H9 (cell line): ENCODE measurements at regions not wholly inside any gene's neighbourhood (a gene's known extent, or its start where the extent isn't known, plus 50 kb on each side); places are given as distances from the start of the nearest gene placed in this dataset.

ENCODE experiments used
- DNase-seq: peaks from one replicate; pipeline ENCODE4 v3.0.0-alpha.2; 2017
- H2AFZ ChIP-seq: one replicate; pipeline ENCODE4 v1.6.1; 2013; ENCODE audit warnings: mild to moderate bottlenecking, low read length, control low read depth, moderate library complexity
- H2AK5ac ChIP-seq: 2 replicates; pipeline ENCODE4 v1.6.1; 2013; ENCODE audit warnings: low read length, control low read depth, mixed read lengths; ENCODE audit not compliant: insufficient read length
- H2BK120ac ChIP-seq: one replicate; pipeline ENCODE4 v1.6.1; 2013; ENCODE audit warnings: low read depth, mild to moderate bottlenecking, low read length, control low read depth, inconsistent platforms; ENCODE audit not compliant: poor library complexity, severe bottlenecking
- H2BK12ac ChIP-seq: 2 replicates; pipeline ENCODE4 v1.6.1; 2013; ENCODE audit warnings: low read length, control low read depth, mixed read lengths, low read depth; ENCODE audit not compliant: insufficient read length
- H2BK15ac ChIP-seq: 2 replicates; pipeline ENCODE4 v1.6.1; 2013; ENCODE audit warnings: low read depth, low read length, control low read depth
- H2BK20ac ChIP-seq: one replicate; pipeline ENCODE4 v1.6.1; 2013; ENCODE audit warnings: low read depth, mild to moderate bottlenecking, low read length, control low read depth, inconsistent platforms; ENCODE audit not compliant: poor library complexity, severe bottlenecking
- H2BK5ac ChIP-seq: 2 replicates; pipeline ENCODE4 v1.6.1; 2013; ENCODE audit warnings: low read length, control low read depth, mixed read lengths; ENCODE audit not compliant: insufficient read length
- H3K14ac ChIP-seq: 2 replicates; pipeline ENCODE4 v1.6.1; 2013; ENCODE audit warnings: low read length, control low read depth; ENCODE audit not compliant: insufficient read depth
- H3K18ac ChIP-seq: 2 replicates; pipeline ENCODE4 v1.6.1; 2013; ENCODE audit warnings: low read depth, mild to moderate bottlenecking, mixed read lengths, low read length, control low read depth; ENCODE audit not compliant: insufficient read length
- H3K23ac ChIP-seq: 2 replicates; pipeline ENCODE4 v1.6.1; 2013; ENCODE audit warnings: low read length, control low read depth, mixed read lengths, low read depth; ENCODE audit not compliant: insufficient read length
- H3K23me2 ChIP-seq: 2 replicates; pipeline ENCODE4 v1.6.1; 2013; ENCODE audit warnings: low read depth, mild to moderate bottlenecking, mixed read lengths, low read length, control low read depth; ENCODE audit not compliant: insufficient read length, poor library complexity, severe bottlenecking
- H3K27ac ChIP-seq: 2 replicates; pipeline ENCODE4 v1.5.1; 2013; ENCODE audit warnings: low read length, control low read depth, mixed read lengths, low read depth; ENCODE audit not compliant: insufficient read length
- H3K27me3 ChIP-seq: 2 replicates; pipeline ENCODE4 v1.6.1; 2013; ENCODE audit warnings: low read length, control low read depth, inconsistent platforms; ENCODE audit not compliant: insufficient read depth
- H3K4ac ChIP-seq: 2 replicates; pipeline ENCODE4 v1.6.1; 2013; ENCODE audit warnings: low read depth, mild to moderate bottlenecking, control low read depth, inconsistent platforms, low read length, moderate library complexity
- H3K4me1 ChIP-seq: 2 replicates; pipeline ENCODE4 v1.6.1; 2013; ENCODE audit warnings: low read length, control low read depth, inconsistent platforms; ENCODE audit not compliant: insufficient read depth
- H3K4me2 ChIP-seq: 2 replicates; pipeline ENCODE4 v1.6.1; 2013; ENCODE audit warnings: low read length, control low read depth, mixed read lengths; ENCODE audit not compliant: insufficient read length, insufficient read depth
- H3K56ac ChIP-seq: 2 replicates; pipeline ENCODE4 v1.6.1; 2013; ENCODE audit warnings: low read depth, mild to moderate bottlenecking, mixed read lengths, low read length, control low read depth; ENCODE audit not compliant: insufficient read length
- H3K79me1 ChIP-seq: 2 replicates; pipeline ENCODE4 v1.6.1; 2013; ENCODE audit warnings: low read depth, mild to moderate bottlenecking, moderate library complexity, low read length, control low read depth, inconsistent platforms; ENCODE audit not compliant: insufficient read depth, poor library complexity, severe bottlenecking
- H3K79me2 ChIP-seq: 2 replicates; pipeline ENCODE4 v1.6.1; 2013; ENCODE audit warnings: low read length, control low read depth, inconsistent platforms; ENCODE audit not compliant: insufficient read depth
- H3K9ac ChIP-seq: 2 replicates; pipeline ENCODE4 v1.6.1; 2013; ENCODE audit warnings: low read length, control low read depth, mixed read lengths; ENCODE audit not compliant: insufficient read length; ENCODE audit errors: extremely low read depth
- H3K9me3 ChIP-seq: one replicate; pipeline ENCODE4 v1.6.1; 2013; ENCODE audit warnings: low read depth, low read length, inconsistent platforms; ENCODE audit not compliant: control insufficient read depth
- H3T11ph ChIP-seq: one replicate; pipeline ENCODE4 v1.6.1; 2013; ENCODE audit warnings: mild to moderate bottlenecking, low read length, control low read depth, inconsistent platforms
- H4K20me1 ChIP-seq: one replicate; pipeline ENCODE4 v1.6.1; 2013; ENCODE audit not compliant: control insufficient read depth, insufficient read length, insufficient read depth
- H4K5ac ChIP-seq: 2 replicates; pipeline ENCODE4 v1.6.1; 2013; ENCODE audit warnings: low read depth, mild to moderate bottlenecking, mixed read lengths, low read length, control low read depth; ENCODE audit not compliant: insufficient read length
- H4K8ac ChIP-seq: replicated peaks from 2 replicates; pipeline ENCODE4 v1.6.1; 2013; ENCODE audit warnings: low read length, control low read depth, mixed read lengths, low read depth; ENCODE audit not compliant: insufficient read length
- H4K91ac ChIP-seq: 2 replicates; pipeline ENCODE4 v1.6.1; 2013; ENCODE audit warnings: low read depth, mild to moderate bottlenecking, moderate library complexity, mixed read lengths, low read length, control low read depth; ENCODE audit not compliant: insufficient read length
- H3K27ac Mint-ChIP-seq, 3 experiments: 2 replicates in 2 of 3; 3 replicates in 1 of 3; pipeline ENCODE4 v1.8.0; 2020 to 2021; ENCODE audit warnings: mixed read lengths in 3 of 3, mild to moderate bottlenecking in 1 of 3, moderate library complexity in 1 of 3
- H3K27me3 Mint-ChIP-seq: 2 replicates; pipeline ENCODE4 v1.8.0; 2021; ENCODE audit warnings: low read depth, mild to moderate bottlenecking, moderate library complexity, mixed read lengths
- H3K36me3 Mint-ChIP-seq, 3 experiments: 2 replicates in 2 of 3; 3 replicates in 1 of 3; pipeline ENCODE4 v1.8.0; 2020 to 2021; ENCODE audit warnings: low read depth in 3 of 3, mixed read lengths in 3 of 3; ENCODE audit not compliant: insufficient read depth in 1 of 3
- H3K4me1 Mint-ChIP-seq, 2 experiments: 2 replicates each; pipeline ENCODE4 v1.8.0; 2020; ENCODE audit warnings: mixed read lengths in 2 of 2
- H3K4me3 Mint-ChIP-seq, 2 experiments: 2 replicates in 1 of 2; 3 replicates in 1 of 2; pipeline ENCODE4 v1.8.0; 2020 to 2021; ENCODE audit warnings: mild to moderate bottlenecking in 2 of 2, mixed read lengths in 2 of 2, moderate library complexity in 1 of 2
- H3K9me3 Mint-ChIP-seq, 2 experiments: 2 replicates in 1 of 2; 3 replicates in 1 of 2; pipeline ENCODE4 v1.8.0; 2020; ENCODE audit warnings: mild to moderate bottlenecking in 2 of 2, mixed read lengths in 2 of 2, moderate library complexity in 1 of 2
- WGBS: extraction: QIAGEN DNeasy Blood & Tissue Kit; methylation state at CpG from one replicate; pipeline ENCODE4 v1.1.7; 2013; ENCODE audit warnings: missing lambda C conversion rate, low lambda C conversion rate, mixed read lengths; ENCODE audit not compliant: insufficient read length; ENCODE audit errors: extremely low coverage; 5-methylcytosine and 5-hydroxymethylcytosine counted together
- TF ChIP-seq, protein P1 (sequence below): fragments of 200-600 bp; sonication (generic); conservative IDR thresholded peaks from 3 replicates; pipeline ENCODE4 v1.8.0; 2021; ENCODE audit warnings: antibody characterized with exemption, mild to moderate bottlenecking

DNA sequence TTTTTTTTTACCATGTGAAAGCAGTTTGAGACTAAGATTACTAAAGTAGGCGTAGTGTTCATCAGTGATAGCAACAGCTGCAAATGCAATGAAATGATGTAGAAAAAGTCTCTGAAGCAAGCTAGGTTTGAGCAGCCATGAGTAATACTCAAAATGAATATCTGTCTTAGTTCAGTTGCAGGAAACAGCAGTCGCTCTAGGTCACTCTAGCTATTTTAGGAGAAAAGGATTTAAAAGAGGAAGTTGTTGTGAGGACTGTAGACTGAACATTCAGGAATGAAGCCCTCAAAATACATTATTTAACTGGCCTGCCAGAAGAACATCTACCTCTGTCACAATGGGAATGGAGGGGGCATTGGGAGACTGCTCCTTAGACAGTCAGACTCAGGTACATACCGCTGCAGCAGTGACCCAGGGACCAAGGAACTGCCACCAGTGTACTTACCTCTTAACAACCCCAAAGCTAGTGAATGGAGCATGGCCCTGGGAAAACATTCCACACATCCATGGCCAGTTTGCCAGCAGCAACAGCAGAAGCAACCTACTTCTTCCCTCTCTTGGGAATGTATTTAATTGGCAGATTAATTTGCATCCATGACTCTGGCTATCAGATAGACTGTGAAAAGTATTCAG is 243.0 kb upstream of the KHDRBS2 start:
- H3K36me3 Mint-ChIP-seq, result peaks cover 0 to 5% (median 5%) of the 10 kb centered on the region in 3 experiments; a peak in 4 of 7 replicates
- Histone ChIP-seq H2BK15ac (no peak overlapping the region), H3K23me2 (no peaks in the 10 kb centered on the region), H3K79me2 (no peaks in the 10 kb centered on the region), H2AK5ac (no peak overlapping the region), H4K91ac (no peak overlapping the region), H3K27ac (no peak overlapping the region), H3K23ac (no peak overlapping the region), H4K20me1 (no peaks in the 10 kb centered on the region), H3K4me1 (no peaks in the 10 kb centered on the region), H2BK120ac (no peak overlapping the region), H4K8ac (no peak overlapping the region), H3K4ac (no peak overlapping the region), H2BK20ac (no peak overlapping the region), H3K18ac (no peak overlapping the region), H3K9me3 (no peaks in the 10 kb centered on the region), H3K27me3 (no peaks in the 10 kb centered on the region), H2BK12ac (no peak overlapping the region), H2AFZ (no peak overlapping the region), H2BK5ac (no peak overlapping the region), H4K5ac (no peak overlapping the region), H3K9ac (no peak overlapping the region), H3K79me1 (no peaks in the 10 kb centered on the region), H3K14ac (no peak overlapping the region), H3K4me2 (no peak overlapping the region), H3K56ac (no peak overlapping the region), H3T11ph (no peak overlapping the region)
- TF ChIP-seq, protein P1, sequence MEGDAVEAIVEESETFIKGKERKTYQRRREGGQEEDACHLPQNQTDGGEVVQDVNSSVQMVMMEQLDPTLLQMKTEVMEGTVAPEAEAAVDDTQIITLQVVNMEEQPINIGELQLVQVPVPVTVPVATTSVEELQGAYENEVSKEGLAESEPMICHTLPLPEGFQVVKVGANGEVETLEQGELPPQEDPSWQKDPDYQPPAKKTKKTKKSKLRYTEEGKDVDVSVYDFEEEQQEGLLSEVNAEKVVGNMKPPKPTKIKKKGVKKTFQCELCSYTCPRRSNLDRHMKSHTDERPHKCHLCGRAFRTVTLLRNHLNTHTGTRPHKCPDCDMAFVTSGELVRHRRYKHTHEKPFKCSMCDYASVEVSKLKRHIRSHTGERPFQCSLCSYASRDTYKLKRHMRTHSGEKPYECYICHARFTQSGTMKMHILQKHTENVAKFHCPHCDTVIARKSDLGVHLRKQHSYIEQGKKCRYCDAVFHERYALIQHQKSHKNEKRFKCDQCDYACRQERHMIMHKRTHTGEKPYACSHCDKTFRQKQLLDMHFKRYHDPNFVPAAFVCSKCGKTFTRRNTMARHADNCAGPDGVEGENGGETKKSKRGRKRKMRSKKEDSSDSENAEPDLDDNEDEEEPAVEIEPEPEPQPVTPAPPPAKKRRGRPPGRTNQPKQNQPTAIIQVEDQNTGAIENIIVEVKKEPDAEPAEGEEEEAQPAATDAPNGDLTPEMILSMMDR, result no peak
- no peak overlapping the region; a peak in 1 of 5 replicates for H3K4me3 Mint-ChIP-seq
- DNase-seq, result no peak
- H3K27me3 Mint-ChIP-seq, result peaks cover 2% of the 10 kb centered on the region; the same call in 1 of the 2 replicates
- peaks cover 9 to 13% of the 10 kb centered on the region in 2 experiments for H3K9me3 Mint-ChIP-seq
- WGBS, result no CpG with 5 or more reads among the region's 3 CpGs
- no peak overlapping the region for H3K27ac Mint-ChIP-seq
- H3K4me1 Mint-ChIP-seq, result no peaks in the 10 kb centered on the region
